Prostate gland (tissue), 2 donors: ENCODE measurements at regions not wholly inside any gene's neighbourhood (a gene's known extent, or its start where the extent isn't known, plus 50 kb on each side); places are given as distances from the start of the nearest gene placed in this dataset.

Experiments used
- DNase-seq: peaks from one replicate; pipeline ENCODE4 v3.0.0-alpha.2; 2019; ENCODE audit warnings: low spot score
- H3K27ac ChIP-seq, 2 donors: fragments of 200-600 bp; sonication (generic); 2 replicates each; pipeline ENCODE4 v1.5.1; 2017 to 2019
- H3K27me3 ChIP-seq: fragments of 200-600 bp; sonication (generic); replicated peaks from 2 replicates; pipeline ENCODE4 v1.5.1; 2019; ENCODE audit not compliant: insufficient read depth
- H3K36me3 ChIP-seq, 2 donors: fragments of 200-600 bp; sonication (generic); 1 replicate in 1 of 2; 2 replicates in 1 of 2; pipeline versions ENCODE4 v1.5.1 to v1.8.1; 2017 to 2019
- H3K4me1 ChIP-seq: fragments of 200-600 bp; sonication (generic); replicated peaks from 2 replicates; pipeline ENCODE4 v1.5.1; 2019
- H3K4me3 ChIP-seq, 2 donors: fragments of 200-600 bp; sonication (generic); 2 replicates each; pipeline ENCODE4 v1.5.1; 2017 to 2019
- H3K9me3 ChIP-seq: fragments of 200-600 bp; sonication (generic); 2 replicates; pipeline ENCODE4 v1.5.1; 2017
- CTCF ChIP-seq, 4 experiments: fragments of 200-600 bp in 2 of 4; fragments of 450-650 bp in 2 of 4; sonication (generic) in 2 of 4; IDR thresholded peaks; 1 replicate in 3 of 4; 2 replicates in 1 of 4; pipeline ENCODE4 v1.5.1; 2016 to 2019; ENCODE audit warnings: antibody characterized with exemption in 4 of 4, mild to moderate bottlenecking in 2 of 4, moderate library complexity in 2 of 4
- POLR2A ChIP-seq: fragments of 450-650 bp; IDR thresholded peaks from one replicate; pipeline ENCODE4 v1.6.1; 2016; ENCODE audit warnings: antibody characterized with exemption, mild to moderate bottlenecking
- POLR2AphosphoS5 ChIP-seq: sonication (generic); formaldehyde crosslinking; IDR thresholded peaks from one replicate; pipeline ENCODE4 v1.6.1; 2017; ENCODE audit warnings: antibody characterized with exemption
- WGBS: methylation state at CpG from one replicate; pipeline ENCODE4 v1.1.5; 2018; 5-methylcytosine and 5-hydroxymethylcytosine counted together
- intact Hi-C: fragments of 100-400 bp; cut with DNase I; formaldehyde crosslinking; loops from one replicate; pipeline ENCODE4 v1.14.2; 2022

GRCh38 chr12:58349161-58349560 lies 407.8 kb downstream of the ATP23 start:
- Histone ChIP-seq H3K36me3 (no peaks in the 10 kb centered on the region), H3K4me1 (no peaks in the 10 kb centered on the region), H3K27ac (no peak overlapping the region), H3K4me3 (no peak overlapping the region), H3K27me3 (no peaks in the 10 kb centered on the region), H3K9me3 (no peaks in the 10 kb centered on the region)
- no peak for DNase-seq
- WGBS = 25% methylated on average over 2 of the region's 2 CpGs
- no peak for TF ChIP-seq CTCF (IDR thresholded peaks at IDR 0.05)
- TF ChIP-seq POLR2A = no peak
- TF ChIP-seq POLR2AphosphoS5 = no peak
- intact Hi-C loops = loop anchor here (5.0 to 10.0 kb wide), 4 partner anchors 188 to 803 kb away; no protein-coding TSS in a partner anchor

- no peaks in the 10 kb centered on the region for H3K27me3 ChIP-seq
- WGBS = 87% methylated on average over 5 of the region's 5 CpGs
- intact Hi-C loops = no loop called here
- H3K4me1 ChIP-seq = no peaks in the 10 kb centered on the region
- TF ChIP-seq CTCF (IDR thresholded peaks at IDR 0.05) (no peak), POLR2A (no peak), POLR2AphosphoS5 (no peak)
- H3K27ac ChIP-seq = no peak overlapping the region
- no peaks in the 10 kb centered on the region for H3K9me3 ChIP-seq
- DNase-seq = no peak
- H3K36me3 ChIP-seq = no peaks in the 10 kb centered on the region
- no peak overlapping the region for H3K4me3 ChIP-seq
Measured at GRCh38 chr12:58356794-58357193, 415.4 kb downstream of the ATP23 start.

GRCh38 chr12:58357511-58357910 lies 416.1 kb downstream of the ATP23 start:
- Histone ChIP-seq H3K27me3 (no peaks in the 10 kb centered on the region), H3K27ac (no peak overlapping the region), H3K9me3 (no peaks in the 10 kb centered on the region), H3K36me3 (no peaks in the 10 kb centered on the region), H3K4me3 (no peak overlapping the region), H3K4me1 (no peaks in the 10 kb centered on the region)
- 93% methylated on average over 2 of the region's 2 CpGs for WGBS
- TF ChIP-seq CTCF (IDR thresholded peaks at IDR 0.05) (no peak), POLR2AphosphoS5 (no peak), POLR2A (no peak)
- DNase-seq = no peak
- intact Hi-C loops = no loop called here

GRCh38 chr12:58358369-58358768 lies 417.0 kb downstream of the ATP23 start:
- Histone ChIP-seq H3K36me3 (no peaks in the 10 kb centered on the region), H3K9me3 (no peaks in the 10 kb centered on the region), H3K4me1 (no peaks in the 10 kb centered on the region), H3K4me3 (no peak overlapping the region), H3K27me3 (no peaks in the 10 kb centered on the region), H3K27ac (no peak overlapping the region)
- TF ChIP-seq POLR2AphosphoS5 (no peak), CTCF (IDR thresholded peaks at IDR 0.05) (no peak), POLR2A (no peak)
- intact Hi-C loops = no loop called here
- DNase-seq = no peak
- 71% methylated on average over 3 of the region's 3 CpGs for WGBS

GRCh38 chr12:58359084-58359483 lies 417.7 kb downstream of the ATP23 start:
- Histone ChIP-seq H3K4me3 (no peak overlapping the region), H3K4me1 (no peaks in the 10 kb centered on the region), H3K36me3 (no peaks in the 10 kb centered on the region), H3K27ac (no peak overlapping the region), H3K27me3 (no peaks in the 10 kb centered on the region), H3K9me3 (no peaks in the 10 kb centered on the region)
- no peak for TF ChIP-seq POLR2A
- intact Hi-C loops = no loop called here
- WGBS = 36% methylated on average over 8 of the region's 8 CpGs
- DNase-seq = no peak
